H1 (cell line): ENCODE measurements at regions not wholly inside any gene's neighbourhood (a gene's known extent, or its start where the extent isn't known, plus 50 kb on each side); places are given as distances from the start of the nearest gene placed in this dataset.

ENCODE experiments used
- CTCF ChIA-PET: fragments of 300-600 bp; sonication (Branson Sonifier 250); formaldehyde crosslinking; loops from one replicate; lab custom pipeline; 2021; ENCODE audit not compliant: partially characterized antibody; lab: Charles Lee
- POLR2A ChIA-PET: fragments of 300-600 bp; sonication (Branson Sonifier 250); formaldehyde crosslinking; loops from one replicate; lab custom pipeline; 2021; ENCODE audit warnings: inconsistent platforms; ENCODE audit not compliant: partially characterized antibody; lab: Charles Lee
- DNase-seq, 2 experiments: peaks; one replicate each; pipeline versions ENCODE4 v3.0.0 to v3.0.0-alpha.2; 2010 to 2022; ENCODE audit warnings: low spot score in 2 of 2, low read depth in 1 of 2, mixed read lengths in 1 of 2
- FAIRE-seq: peaks from 2 replicates; lab custom pipeline; 2011; peaks lifted over from hg19 to GRCh38; lab: Jason Lieb, UNC
- H2AFZ ChIP-seq: 2 replicates; pipeline ENCODE4 v1.8.1; 2012; ENCODE audit warnings: low read length, inconsistent platforms
- H2AK5ac ChIP-seq: 2 replicates; pipeline ENCODE4 v1.6.1; 2013; ENCODE audit warnings: low read depth, low read length
- H2BK120ac ChIP-seq: replicated peaks from 2 replicates; pipeline ENCODE3; 2013; ENCODE audit warnings: low read depth, low read length, inconsistent platforms
- H2BK12ac ChIP-seq: 2 replicates; pipeline ENCODE4 v1.6.1; 2013; ENCODE audit warnings: low read depth, low read length
- H2BK15ac ChIP-seq: 2 replicates; pipeline ENCODE4 v1.6.1; 2013; ENCODE audit warnings: low read length
- H2BK20ac ChIP-seq: 2 replicates; pipeline ENCODE4 v1.6.1; 2013; ENCODE audit warnings: low read length
- H2BK5ac ChIP-seq: 2 replicates; pipeline ENCODE4 v1.6.1; 2013; ENCODE audit warnings: low read depth, low read length
- H3K14ac ChIP-seq: 2 replicates; pipeline ENCODE4 v1.6.1; 2013; ENCODE audit warnings: inconsistent platforms; ENCODE audit not compliant: insufficient read length
- H3K18ac ChIP-seq: 2 replicates; pipeline ENCODE4 v1.6.1; 2013; ENCODE audit warnings: low read length; ENCODE audit errors: extremely low read depth
- H3K23ac ChIP-seq: 2 replicates; pipeline ENCODE4 v1.6.1; 2013; ENCODE audit warnings: inconsistent platforms; ENCODE audit not compliant: insufficient read length
- H3K23me2 ChIP-seq: 2 replicates; pipeline ENCODE4 v1.6.1; 2013; ENCODE audit warnings: low read depth, low read length
- H3K27ac ChIP-seq: 2 replicates; pipeline ENCODE4 v1.6.1; 2011; ENCODE audit warnings: low read depth, low read length, inconsistent platforms
- H3K27me3 ChIP-seq, 4 experiments: replicated peaks in 1 of 4; 1 replicate in 1 of 4; 2 replicates in 3 of 4; pipeline versions ENCODE4 v1.6.1 to v1.8.1; 2011 to 2013; ENCODE audit warnings: low read length in 3 of 4, mild to moderate bottlenecking in 3 of 4, inconsistent platforms in 2 of 4, mixed read lengths in 2 of 4, moderate library complexity in 1 of 4; ENCODE audit not compliant: control insufficient read depth in 3 of 4, insufficient read depth in 3 of 4; ENCODE audit errors: extremely low read depth in 1 of 4
- H3K36me3 ChIP-seq, 4 experiments: 2 replicates each; pipeline versions ENCODE4 v1.6.1 to v1.8.1; 2011 to 2013; ENCODE audit warnings: mild to moderate bottlenecking in 4 of 4, low read length in 3 of 4, moderate library complexity in 2 of 4, control low read depth in 1 of 4, inconsistent platforms in 1 of 4; ENCODE audit not compliant: insufficient read depth in 4 of 4, control insufficient read depth in 2 of 4
- H3K4ac ChIP-seq: replicated peaks from 2 replicates; pipeline ENCODE3; 2013; ENCODE audit warnings: low read length, low read depth, mixed read lengths, inconsistent platforms; ENCODE audit not compliant: insufficient read length
- H3K4me1 ChIP-seq, 4 experiments: replicated peaks in 1 of 4; 1 replicate in 1 of 4; 2 replicates in 3 of 4; pipeline versions ENCODE4 v1.6.1 to v1.8.1; 2011 to 2013; ENCODE audit warnings: low read length in 3 of 4, inconsistent platforms in 2 of 4, mixed read lengths in 1 of 4; ENCODE audit not compliant: insufficient read depth in 4 of 4, control insufficient read depth in 3 of 4
- H3K4me2 ChIP-seq, 2 experiments: 2 replicates each; pipeline versions ENCODE4 v1.6.1 to v1.8.1; 2011 to 2013; ENCODE audit warnings: low read depth in 2 of 2, low read length in 2 of 2, control low read depth in 1 of 2, inconsistent platforms in 1 of 2, mild to moderate bottlenecking in 1 of 2; ENCODE audit not compliant: insufficient read depth in 1 of 2
- H3K4me3 ChIP-seq, 4 experiments: fragments of 200-600, 300-600 bp in 1 of 4; sonication (generic), shearing (Covaris generic), sonication (Bioruptor Twin) in 1 of 4; 2 replicates each; pipeline versions ENCODE4 v1.5.1 to v1.8.1; 2011 to 2016; ENCODE audit warnings: low read length in 4 of 4, low read depth in 3 of 4, control low read depth in 2 of 4, inconsistent platforms in 2 of 4, mild to moderate bottlenecking in 2 of 4, mixed read lengths in 1 of 4, moderate library complexity in 1 of 4; ENCODE audit not compliant: insufficient read depth in 2 of 4; ENCODE audit errors: extremely low read depth in 1 of 4
- H3K56ac ChIP-seq: replicated peaks from 2 replicates; pipeline ENCODE3; 2013; ENCODE audit warnings: low read depth, mild to moderate bottlenecking, mixed read lengths, low read length, inconsistent platforms; ENCODE audit not compliant: insufficient read length
- H3K79me1 ChIP-seq: 2 replicates; pipeline ENCODE4 v1.6.1; 2013; ENCODE audit warnings: low read depth, low read length, control low read depth
- H3K79me2 ChIP-seq, 2 experiments: 2 replicates each; pipeline versions ENCODE4 v1.6.1 to v1.8.1; 2012 to 2013; ENCODE audit warnings: low read length in 2 of 2, mild to moderate bottlenecking in 2 of 2, inconsistent platforms in 1 of 2; ENCODE audit not compliant: insufficient read depth in 2 of 2, control insufficient read depth in 1 of 2
- H3K9ac ChIP-seq, 4 experiments: replicated peaks in 1 of 4; 1 replicate in 1 of 4; 2 replicates in 3 of 4; pipeline versions ENCODE4 v1.6.1 to v1.8.1; 2011 to 2013; ENCODE audit warnings: low read depth in 3 of 4, low read length in 3 of 4, control low read depth in 2 of 4, mild to moderate bottlenecking in 2 of 4, moderate library complexity in 2 of 4, inconsistent platforms in 1 of 4; ENCODE audit errors: extremely low read depth in 1 of 4
- H3K9me3 ChIP-seq, 2 experiments: 2 replicates each; pipeline versions ENCODE4 v1.6.1 to v1.8.1; 2012 to 2013; ENCODE audit warnings: mild to moderate bottlenecking in 2 of 2, moderate library complexity in 2 of 2, control low read depth in 1 of 2, inconsistent platforms in 1 of 2, low read depth in 1 of 2, low read length in 1 of 2, mixed read lengths in 1 of 2; ENCODE audit not compliant: insufficient read depth in 2 of 2
- H4K20me1 ChIP-seq, 2 experiments: replicated peaks in 1 of 2; 2 replicates each; pipeline versions ENCODE3 to v1.8.1; 2011 to 2013; ENCODE audit warnings: inconsistent platforms in 2 of 2, low read length in 2 of 2, mild to moderate bottlenecking in 1 of 2; ENCODE audit not compliant: insufficient read depth in 2 of 2, control insufficient read depth in 1 of 2
- H4K5ac ChIP-seq: 2 replicates; pipeline ENCODE4 v1.6.1; 2013; ENCODE audit warnings: low read length, low read depth, mixed read lengths, inconsistent platforms; ENCODE audit not compliant: insufficient read length
- H4K8ac ChIP-seq: 2 replicates; pipeline ENCODE4 v1.8.0; 2013; ENCODE audit warnings: mild to moderate bottlenecking, moderate library complexity, low read length, inconsistent platforms; ENCODE audit not compliant: insufficient read depth; ENCODE audit errors: extremely low read depth
- H4K91ac ChIP-seq: replicated peaks from 2 replicates; pipeline ENCODE3; 2013; ENCODE audit warnings: low read length, mixed read lengths, inconsistent platforms; ENCODE audit not compliant: insufficient read length
- CTCF ChIP-seq, 3 experiments: IDR thresholded peaks; 1 replicate in 2 of 3; 2 replicates in 1 of 3; pipeline versions ENCODE4 v1.5.1 to v1.6.1; 2011; ENCODE audit warnings: low read length in 3 of 3, mild to moderate bottlenecking in 3 of 3, inconsistent platforms in 2 of 3, low read depth in 1 of 3, moderate library complexity in 1 of 3; ENCODE audit not compliant: insufficient read depth in 1 of 3; ENCODE audit errors: control extremely low read depth in 1 of 3
- EP300 ChIP-seq, 2 experiments: IDR thresholded peaks; 1 replicate in 1 of 2; 2 replicates in 1 of 2; pipeline ENCODE4 v1.6.1; 2011 to 2012; ENCODE audit warnings: low read depth in 2 of 2, low read length in 2 of 2, mild to moderate bottlenecking in 2 of 2, borderline replicate concordance in 1 of 2, inconsistent platforms in 1 of 2, moderate library complexity in 1 of 2
- EZH2 ChIP-seq: fragments of 200-600 bp; sonication (generic); IDR thresholded peaks from 2 replicates; pipeline ENCODE4 v1.7.1; 2012; ENCODE audit warnings: low read depth, mild to moderate bottlenecking, moderate library complexity, low read length, inconsistent platforms; ENCODE audit not compliant: severe bottlenecking
- POLR2A ChIP-seq, 2 experiments: IDR thresholded peaks; 1 replicate in 1 of 2; 2 replicates in 1 of 2; pipeline ENCODE4 v1.6.1; 2011; ENCODE audit warnings: low read depth in 2 of 2, low read length in 2 of 2, mild to moderate bottlenecking in 2 of 2; ENCODE audit errors: control extremely low read depth in 1 of 2
- RAD21 ChIP-seq, 2 experiments: IDR thresholded peaks in 1 of 2; conservative IDR thresholded peaks in 1 of 2; 2 replicates each; pipeline ENCODE4 v1.6.1; 2011; ENCODE audit warnings: low read depth in 2 of 2, low read length in 2 of 2, improper control_type of control experiment in 1 of 2, inconsistent platforms in 1 of 2, mild to moderate bottlenecking in 1 of 2, moderate library complexity in 1 of 2
- RFX5 ChIP-seq: IDR thresholded peaks from 2 replicates; pipeline ENCODE4 v1.6.1; 2011; ENCODE audit warnings: low read depth, low read length, improper control_type of control experiment, borderline replicate concordance
- WGBS, 2 experiments: shearing (Covaris generic) in 1 of 2; methylation state at CpG; one replicate each; pipeline versions ENCODE4 v1.1.6 to v1.1.7; 2013 to 2015; ENCODE audit warnings: low lambda C conversion rate in 2 of 2, mixed read lengths in 2 of 2, inconsistent platforms in 1 of 2, low coverage in 1 of 2, missing lambda C conversion rate in 1 of 2; ENCODE audit not compliant: insufficient replicate concordance in 2 of 2, insufficient coverage in 1 of 2, insufficient read length in 1 of 2; ENCODE audit errors: extremely low coverage in 1 of 2, missing lambda C conversion rate in 1 of 2; 5-methylcytosine and 5-hydroxymethylcytosine counted together
- TF ChIP-seq, protein P1 (sequence below): IDR thresholded peaks from 2 replicates; pipeline ENCODE4 v1.6.1; 2012; ENCODE audit warnings: low read length, inconsistent platforms

- peaks cover 0 to 7% (median 2%) of the 10 kb centered on the region in 4 experiments; a peak in 3 of 7 replicates for H3K4me1 ChIP-seq
- no peak overlapping the region for H3K18ac ChIP-seq
- H3K36me3 ChIP-seq = no peaks in the 10 kb centered on the region
- no peak overlapping the region for H4K5ac ChIP-seq
- H3K4me3 ChIP-seq = no peak overlapping the region
- H3K4me2 ChIP-seq = no peak overlapping the region
- H3K9me3 ChIP-seq = no peaks in the 10 kb centered on the region
- TF ChIP-seq RFX5 (no peak), EZH2 (no peak), POLR2A (IDR thresholded peaks at IDR 0.05; ENCODE audit: control extremely low read depth in 1 of 2, low read depth in 2 of 2, low read length in 2 of 2) (no peak), RAD21 (IDR thresholded peaks at IDR 0.05 in 1 of 2, conservative IDR thresholded peaks at IDR 0.05 in 1 of 2; ENCODE audit: low read depth in 2 of 2, low read length in 2 of 2) (no peak), EP300 (IDR thresholded peaks at IDR 0.05; ENCODE audit: borderline replicate concordance in 1 of 2, low read depth in 2 of 2, low read length in 2 of 2) (no peak), CTCF (IDR thresholded peaks at IDR 0.05; ENCODE audit: control extremely low read depth in 1 of 3, insufficient read depth in 1 of 3, low read depth in 1 of 3, low read length in 3 of 3) (no peak)
- TF ChIP-seq, protein P1, sequence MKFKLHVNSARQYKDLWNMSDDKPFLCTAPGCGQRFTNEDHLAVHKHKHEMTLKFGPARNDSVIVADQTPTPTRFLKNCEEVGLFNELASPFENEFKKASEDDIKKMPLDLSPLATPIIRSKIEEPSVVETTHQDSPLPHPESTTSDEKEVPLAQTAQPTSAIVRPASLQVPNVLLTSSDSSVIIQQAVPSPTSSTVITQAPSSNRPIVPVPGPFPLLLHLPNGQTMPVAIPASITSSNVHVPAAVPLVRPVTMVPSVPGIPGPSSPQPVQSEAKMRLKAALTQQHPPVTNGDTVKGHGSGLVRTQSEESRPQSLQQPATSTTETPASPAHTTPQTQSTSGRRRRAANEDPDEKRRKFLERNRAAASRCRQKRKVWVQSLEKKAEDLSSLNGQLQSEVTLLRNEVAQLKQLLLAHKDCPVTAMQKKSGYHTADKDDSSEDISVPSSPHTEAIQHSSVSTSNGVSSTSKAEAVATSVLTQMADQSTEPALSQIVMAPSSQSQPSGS = no peak
- no peaks in the 10 kb centered on the region for H3K79me2 ChIP-seq
- H4K8ac ChIP-seq = no peak overlapping the region
- no peak overlapping the region for H3K9ac ChIP-seq
- ChIA-PET CTCF (no interaction called here), POLR2A (no interaction called here)
- H4K91ac ChIP-seq = no peak overlapping the region
- peaks cover 0 to 1% (median 0%) of the 10 kb centered on the region in 4 experiments; a peak in 1 of 7 replicates for H3K27me3 ChIP-seq
- no peak for FAIRE-seq
- H2BK12ac ChIP-seq = no peak overlapping the region
- no peak overlapping the region for H2BK20ac ChIP-seq
- no peak overlapping the region for H3K23ac ChIP-seq
- H2BK15ac ChIP-seq = 0 out of 2 replicates have a peak overlapping the region, but pooled peaks have one; percentile 19
- no peak overlapping the region for H3K27ac ChIP-seq
- no peaks in the 10 kb centered on the region for H3K79me1 ChIP-seq
- no peaks in the 10 kb centered on the region for H4K20me1 ChIP-seq
- no peak overlapping the region for H2AFZ ChIP-seq
- H3K4ac ChIP-seq = no peak overlapping the region
- no peaks in the 10 kb centered on the region for H3K23me2 ChIP-seq
- no peak overlapping the region for H2BK120ac ChIP-seq
- DNase-seq = no peak
- H2AK5ac ChIP-seq = no peak overlapping the region
- H2BK5ac ChIP-seq = no peak overlapping the region
- no peak overlapping the region for H3K14ac ChIP-seq
- 67% methylated on average over 3 of the region's 3 CpGs; no CpG with 5 or more reads in 1 of the 2 experiments for WGBS, 2 experiments
- no peak overlapping the region for H3K56ac ChIP-seq
Measured at GRCh38 chr3:182414586-182414985, 378.7 kb upstream of the ATP11B start.
